HEK293 (cell line): ENCODE measurements at regions not wholly inside any gene's neighbourhood (a gene's known extent, or its start where the extent isn't known, plus 50 kb on each side); places are given as distances from the start of the nearest gene placed in this dataset.

Experiments
- CTCF ChIA-PET: fragments of 350-600 bp; formaldehyde crosslinking; extraction: SDS; loops from one replicate; lab custom pipeline; 2021; ENCODE audit warnings: antibody characterized with exemption; lab: Yijun Ruan, JAX
- POLR2A ChIA-PET: fragments of 300-600 bp; formaldehyde crosslinking; extraction: SDS; loops from one replicate; lab custom pipeline; 2020; ENCODE audit warnings: antibody characterized with exemption, inconsistent platforms; lab: Yijun Ruan, JAX
- H3K27ac ChIP-seq: fragments of 200-500 bp; sonication (Bioruptor generic); 2 replicates; pipeline ENCODE4 v1.5.1; 2014; ENCODE audit warnings: low read depth, low read length, control low read depth, inconsistent platforms; ENCODE audit errors: extremely low read depth
- H3K36me3 ChIP-seq, 2 experiments: fragments of 200-500 bp in 1 of 2; sonication (Bioruptor generic) in 1 of 2; 1 replicate in 1 of 2; 2 replicates in 1 of 2; pipeline ENCODE4 v1.5.1; 2014 to 2017; ENCODE audit warnings: inconsistent platforms in 2 of 2, low read length in 2 of 2; ENCODE audit not compliant: control insufficient read depth in 2 of 2, insufficient read depth in 1 of 2
- H3K4me1 ChIP-seq: fragments of 200-500 bp; sonication (Bioruptor generic); 2 replicates; pipeline ENCODE4 v1.5.1; 2014; ENCODE audit warnings: mild to moderate bottlenecking, low read length, inconsistent platforms; ENCODE audit not compliant: control insufficient read depth, insufficient read depth
- H3K4me3 ChIP-seq: 2 replicates; pipeline ENCODE4 v1.5.1; 2011; ENCODE audit warnings: low read depth, mild to moderate bottlenecking, control low read depth, low read length, moderate library complexity
- H3K9me3 ChIP-seq: fragments of 200-500 bp; sonication (Bioruptor generic); 2 replicates; pipeline ENCODE4 v1.5.1; 2014; ENCODE audit warnings: low read depth, low read length, inconsistent platforms; ENCODE audit not compliant: control insufficient read depth, insufficient read depth
- FEZF1 ChIP-seq: fragments of 450-650 bp; formaldehyde crosslinking; IDR thresholded peaks from 2 replicates; pipeline ENCODE4 v1.5.1; 2016; ENCODE audit warnings: missing biosample characterization, missing genetic modification characterization
- GFI1B ChIP-seq: fragments of 450-650 bp; formaldehyde crosslinking; IDR thresholded peaks from 2 replicates; pipeline ENCODE4 v1.5.1; 2016; ENCODE audit warnings: missing biosample characterization, missing genetic modification characterization
- IKZF3 ChIP-seq: fragments of 450-650 bp; IDR thresholded peaks from 2 replicates; pipeline ENCODE4 v1.5.0; 2018; ENCODE audit warnings: missing biosample characterization, mild to moderate bottlenecking, missing genetic modification characterization, moderate library complexity
- SCRT1 ChIP-seq: fragments of 450-650 bp; formaldehyde crosslinking; IDR thresholded peaks from 2 replicates; pipeline ENCODE4 v1.5.1; 2016; ENCODE audit warnings: missing biosample characterization, missing genetic modification characterization, borderline replicate concordance
- SCRT2 ChIP-seq: fragments of 450-650 bp; formaldehyde crosslinking; IDR thresholded peaks from 2 replicates; pipeline ENCODE4 v1.5.1; 2016; ENCODE audit warnings: missing biosample characterization, missing genetic modification characterization
- SP7 ChIP-seq: fragments of 450-650 bp; formaldehyde crosslinking; IDR thresholded peaks from 2 replicates; pipeline ENCODE4 v1.5.1; 2016; ENCODE audit warnings: missing biosample characterization, missing genetic modification characterization
- TCF7L2 ChIP-seq: IDR thresholded peaks from 2 replicates; pipeline ENCODE4 v1.6.1; 2011; ENCODE audit warnings: low read depth, mild to moderate bottlenecking, inconsistent platforms, low read length, moderate library complexity, borderline replicate concordance
- TRIM28 ChIP-seq: IDR thresholded peaks from 2 replicates; pipeline ENCODE4 v1.6.1; 2011; ENCODE audit warnings: low read length, control low read depth, borderline replicate concordance
- YY1 ChIP-seq: fragments of 450-650 bp; formaldehyde crosslinking; IDR thresholded peaks from 2 replicates; pipeline ENCODE4 v1.5.1; 2018; ENCODE audit warnings: missing biosample characterization, missing genetic modification characterization
- YY2 ChIP-seq: fragments of 450-650 bp; formaldehyde crosslinking; IDR thresholded peaks from 2 replicates; pipeline ENCODE4 v1.5.1; 2016; ENCODE audit warnings: missing biosample characterization, missing genetic modification characterization
- ZBTB17 ChIP-seq: fragments of 450-650 bp; formaldehyde crosslinking; IDR thresholded peaks from 2 replicates; pipeline ENCODE4 v1.5.1; 2016; ENCODE audit warnings: missing biosample characterization, missing genetic modification characterization
- ZNF10 ChIP-seq: fragments of 450-650 bp; formaldehyde crosslinking; IDR thresholded peaks from 2 replicates; pipeline ENCODE4 v1.5.1; 2017; ENCODE audit warnings: missing biosample characterization, missing genetic modification characterization
- ZNF121 ChIP-seq: fragments of 450-650 bp; formaldehyde crosslinking; IDR thresholded peaks from 2 replicates; pipeline ENCODE4 v1.5.1; 2016; ENCODE audit warnings: missing biosample characterization, missing genetic modification characterization
- ZNF132 ChIP-seq: fragments of 450-650 bp; formaldehyde crosslinking; IDR thresholded peaks from 2 replicates; pipeline ENCODE4 v1.5.1; 2017; ENCODE audit warnings: missing biosample characterization, missing genetic modification characterization, borderline replicate concordance
- ZNF24 ChIP-seq: fragments of 450-650 bp; formaldehyde crosslinking; IDR thresholded peaks from 2 replicates; pipeline ENCODE4 v1.5.1; 2016; ENCODE audit warnings: missing biosample characterization, missing genetic modification characterization
- ZNF266 ChIP-seq: fragments of 450-650 bp; formaldehyde crosslinking; IDR thresholded peaks from 2 replicates; pipeline ENCODE4 v1.5.1; 2016; ENCODE audit warnings: missing biosample characterization, missing genetic modification characterization, low read depth
- ZNF274 ChIP-seq, 2 experiments: fragments of 200-500 bp in 1 of 2; fragments of 450-650 bp in 1 of 2; sonication (Bioruptor generic) in 1 of 2; formaldehyde crosslinking in 1 of 2; IDR thresholded peaks; 2 replicates each; pipeline versions ENCODE4 v1.5.1 to v1.6.1; 2014 to 2016; ENCODE audit warnings: borderline replicate concordance in 1 of 2, inconsistent platforms in 1 of 2, low read length in 1 of 2, missing biosample characterization in 1 of 2, missing genetic modification characterization in 1 of 2
- ZNF341 ChIP-seq: fragments of 450-650 bp; formaldehyde crosslinking; IDR thresholded peaks from 2 replicates; pipeline ENCODE4; 2016; ENCODE audit warnings: low read depth, missing biosample characterization, missing genetic modification characterization
- ZNF350 ChIP-seq: fragments of 450-650 bp; formaldehyde crosslinking; IDR thresholded peaks from 2 replicates; pipeline ENCODE4 v1.5.0; 2017; ENCODE audit warnings: missing biosample characterization, mild to moderate bottlenecking, missing genetic modification characterization
- ZNF510 ChIP-seq: fragments of 450-650 bp; formaldehyde crosslinking; IDR thresholded peaks from 2 replicates; pipeline ENCODE4 v1.5.1; 2018; ENCODE audit warnings: mild to moderate bottlenecking, missing genetic modification characterization, missing biosample characterization; ENCODE audit not compliant: insufficient replicate concordance
- ZNF529 ChIP-seq: fragments of 450-650 bp; formaldehyde crosslinking; IDR thresholded peaks from 2 replicates; pipeline ENCODE4 v1.5.1; 2017; ENCODE audit warnings: missing genetic modification characterization, missing biosample characterization; ENCODE audit not compliant: insufficient replicate concordance
- ZNF596 ChIP-seq: fragments of 450-650 bp; IDR thresholded peaks from 2 replicates; pipeline ENCODE4 v1.5.0; 2018; ENCODE audit warnings: missing biosample characterization, mild to moderate bottlenecking, missing genetic modification characterization, moderate library complexity
- ZNF670 ChIP-seq: fragments of 450-650 bp; formaldehyde crosslinking; IDR thresholded peaks from 2 replicates; pipeline ENCODE4 v1.5.1; 2016; ENCODE audit warnings: missing biosample characterization, missing genetic modification characterization, low read depth
- ZNF747 ChIP-seq: fragments of 450-650 bp; formaldehyde crosslinking; IDR thresholded peaks from 2 replicates; pipeline ENCODE4 v1.5.1; 2016; ENCODE audit warnings: missing biosample characterization, missing genetic modification characterization
- TF ChIP-seq, protein P1 (sequence below): fragments of 450-650 bp; formaldehyde crosslinking; IDR thresholded peaks from 2 replicates; pipeline ENCODE4 v1.5.1; 2016; ENCODE audit warnings: missing biosample characterization, missing genetic modification characterization

DNA sequence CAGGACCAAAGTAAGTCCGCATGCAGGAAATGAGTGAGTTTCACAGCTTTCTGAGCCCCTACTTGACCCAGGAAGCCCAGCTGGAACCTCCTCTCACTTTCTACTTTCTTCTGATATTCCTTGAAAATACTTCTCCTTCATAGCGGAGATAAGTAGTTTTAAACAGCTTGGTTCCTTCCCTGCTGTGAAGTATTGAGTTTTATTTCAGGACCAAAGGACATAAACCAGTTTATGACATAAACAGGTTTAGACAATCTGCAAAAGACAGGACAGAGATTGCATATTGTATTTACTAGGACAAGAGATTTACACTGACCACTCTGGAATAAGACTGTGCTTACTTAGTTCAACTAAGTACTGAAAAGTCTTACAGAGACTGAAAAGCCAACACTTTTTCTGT is 54.8 kb downstream of the PAGE2 start (continued):
- TF ChIP-seq ZNF132 (tag by site-specific recombination) = no peak
- peak; percentile 70; the same call in 1 of the 2 replicates for TF ChIP-seq GFI1B (tag by site-specific recombination)
- 0 out of 2 replicates have a peak, but pooled peaks have one; percentile 23 for TF ChIP-seq ZBTB17 (tag by site-specific recombination)
- TF ChIP-seq TRIM28 = no peak
- no peak for TF ChIP-seq ZNF747 (tag by site-specific recombination)
- TF ChIP-seq, protein P1, sequence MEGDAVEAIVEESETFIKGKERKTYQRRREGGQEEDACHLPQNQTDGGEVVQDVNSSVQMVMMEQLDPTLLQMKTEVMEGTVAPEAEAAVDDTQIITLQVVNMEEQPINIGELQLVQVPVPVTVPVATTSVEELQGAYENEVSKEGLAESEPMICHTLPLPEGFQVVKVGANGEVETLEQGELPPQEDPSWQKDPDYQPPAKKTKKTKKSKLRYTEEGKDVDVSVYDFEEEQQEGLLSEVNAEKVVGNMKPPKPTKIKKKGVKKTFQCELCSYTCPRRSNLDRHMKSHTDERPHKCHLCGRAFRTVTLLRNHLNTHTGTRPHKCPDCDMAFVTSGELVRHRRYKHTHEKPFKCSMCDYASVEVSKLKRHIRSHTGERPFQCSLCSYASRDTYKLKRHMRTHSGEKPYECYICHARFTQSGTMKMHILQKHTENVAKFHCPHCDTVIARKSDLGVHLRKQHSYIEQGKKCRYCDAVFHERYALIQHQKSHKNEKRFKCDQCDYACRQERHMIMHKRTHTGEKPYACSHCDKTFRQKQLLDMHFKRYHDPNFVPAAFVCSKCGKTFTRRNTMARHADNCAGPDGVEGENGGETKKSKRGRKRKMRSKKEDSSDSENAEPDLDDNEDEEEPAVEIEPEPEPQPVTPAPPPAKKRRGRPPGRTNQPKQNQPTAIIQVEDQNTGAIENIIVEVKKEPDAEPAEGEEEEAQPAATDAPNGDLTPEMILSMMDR (tag by site-specific recombination) = no peak
- TF ChIP-seq ZNF510 (tag by site-specific recombination) = no peak
- no peak for TF ChIP-seq ZNF341 (tag by site-specific recombination)
- no peak for TF ChIP-seq ZNF274 (IDR thresholded peaks at IDR 0.05; ENCODE audit: low read length)
- TF ChIP-seq ZNF274 (tag by site-specific recombination; IDR thresholded peaks at IDR 0.05; ENCODE audit: borderline replicate concordance) = no peak
- TF ChIP-seq ZNF350 (tag by site-specific recombination) = no peak
- no peak for TF ChIP-seq ZNF24 (tag by site-specific recombination)
- TF ChIP-seq ZNF596 (tag by site-specific recombination) = 0 out of 2 replicates have a peak, but pooled peaks have one; percentile 25
- TF ChIP-seq ZNF10 (tag by site-specific recombination) = no peak
- no peak for TF ChIP-seq ZNF121 (tag by site-specific recombination)
- TF ChIP-seq ZNF266 (tag by site-specific recombination) = no peak
- 0 out of 2 replicates have a peak, but pooled peaks have one; percentile 47 for TF ChIP-seq IKZF3 (tag by site-specific recombination)
- TF ChIP-seq YY1 (tag by site-specific recombination) = no peak
- TF ChIP-seq TCF7L2 = peak; percentile 61; the same call in 1 of the 2 replicates

DNA sequence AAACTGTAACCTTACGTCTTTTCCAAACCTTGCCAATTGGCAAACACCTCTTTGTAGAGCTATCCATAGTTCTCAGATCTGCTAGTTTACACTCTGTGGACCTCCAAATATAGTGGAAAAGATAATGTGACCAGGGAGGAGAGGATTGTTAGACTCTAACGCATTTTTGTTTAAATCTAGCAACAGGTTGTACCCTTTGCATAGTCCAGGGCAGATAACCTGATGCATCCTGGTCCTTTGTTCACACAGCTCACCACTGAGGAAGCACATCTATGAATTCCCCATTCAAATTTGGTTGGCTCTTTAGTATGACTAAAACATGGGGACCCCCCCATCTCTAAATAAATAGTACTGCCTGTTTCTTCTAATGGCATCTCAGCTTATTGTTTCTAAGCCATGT is 55.9 kb downstream of the PAGE2 start:
- CTCF ChIA-PET = no interaction called here
- no peak overlapping the region for H3K27ac ChIP-seq
- POLR2A ChIA-PET = no interaction called here
- no peaks in the 10 kb centered on the region for H3K9me3 ChIP-seq
- peak; percentile 67 for TF ChIP-seq SCRT1 (tag by site-specific recombination)
- TF ChIP-seq SP7 (tag by site-specific recombination) = no peak
- TF ChIP-seq SCRT2 (tag by site-specific recombination) = peak; percentile 85
- no peak for TF ChIP-seq YY2 (tag by site-specific recombination)
- no peak for TF ChIP-seq YY1 (tag by site-specific recombination)
- no peak for TF ChIP-seq TCF7L2
- no peak for TF ChIP-seq ZNF670 (tag by site-specific recombination)
- no peaks in the 10 kb centered on the region for H3K4me1 ChIP-seq
- no peak overlapping the region for H3K4me3 ChIP-seq
- H3K36me3 ChIP-seq = no peaks in the 10 kb centered on the region

DNA sequence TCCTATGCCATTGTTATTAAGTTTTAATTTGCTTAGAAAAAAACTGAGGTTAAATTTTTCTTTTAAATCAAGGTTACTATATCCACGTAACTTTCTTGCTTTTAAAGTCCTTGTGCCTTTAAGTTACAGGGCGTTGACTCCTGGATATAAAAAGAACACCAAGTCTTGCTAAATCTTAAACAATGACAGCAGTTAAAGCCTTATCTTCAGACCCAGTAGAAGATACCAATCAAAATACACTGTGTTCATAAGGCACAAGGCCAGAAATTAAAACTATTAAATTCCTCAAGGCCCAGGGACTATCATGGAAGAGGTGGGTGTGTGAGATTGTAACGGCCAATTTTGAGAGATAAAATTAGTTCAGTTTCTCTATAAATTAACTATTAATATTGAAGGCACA is 60.4 kb downstream of the PAGE2 start:
- no peak for TF ChIP-seq ZNF529
- peak; percentile 61 for TF ChIP-seq FEZF1
- Histone ChIP-seq H3K4me1 (no peaks in the 10 kb centered on the region), H3K27ac (no peak overlapping the region), H3K9me3 (no peaks in the 10 kb centered on the region), H3K36me3 (no peaks in the 10 kb centered on the region), H3K4me3 (no peak overlapping the region)
- POLR2A ChIA-PET = no interaction called here
- CTCF ChIA-PET = no interaction called here
